Endodermal cell (in vitro differentiated cells): ENCODE measurements at regions not wholly inside any gene's neighbourhood (a gene's known extent, or its start where the extent isn't known, plus 50 kb on each side); places are given as distances from the start of the nearest gene placed in this dataset.

ENCODE experiments used
- DNase-seq: peaks from one replicate; pipeline ENCODE4 v3.0.0-alpha.2; 2017
- H3K27ac ChIP-seq: 2 replicates; pipeline ENCODE4 v1.5.1; 2013; ENCODE audit warnings: mild to moderate bottlenecking, low read depth, low read length, moderate library complexity
- H3K27me3 ChIP-seq: 2 replicates; pipeline ENCODE4 v1.6.1; 2013; ENCODE audit warnings: mild to moderate bottlenecking, low read length, moderate library complexity; ENCODE audit not compliant: insufficient read depth, control insufficient read depth, poor library complexity, severe bottlenecking
- H3K36me3 ChIP-seq: 2 replicates; pipeline ENCODE4 v1.7.0; 2013; ENCODE audit warnings: mild to moderate bottlenecking, low read length, moderate library complexity; ENCODE audit not compliant: control insufficient read depth, insufficient read depth
- H3K4me1 ChIP-seq: one replicate; pipeline ENCODE4 v1.7.0; 2013; ENCODE audit warnings: low read length; ENCODE audit not compliant: control insufficient read depth, insufficient read depth
- H3K4me3 ChIP-seq: 2 replicates; pipeline ENCODE4 v1.5.1; 2013; ENCODE audit warnings: mild to moderate bottlenecking, low read length, moderate library complexity
- H3K9ac ChIP-seq: 2 replicates; pipeline ENCODE4 v1.6.1; 2013; ENCODE audit warnings: mild to moderate bottlenecking, low read length, moderate library complexity; ENCODE audit not compliant: poor library complexity, severe bottlenecking; ENCODE audit errors: extremely low read depth
- H3K9me3 ChIP-seq: 2 replicates; pipeline ENCODE4 v1.6.1; 2013; ENCODE audit warnings: mild to moderate bottlenecking, low read length, moderate library complexity; ENCODE audit not compliant: control insufficient read depth
- H3K27ac Mint-ChIP-seq: 2 replicates; pipeline ENCODE4 v1.8.0; 2020; ENCODE audit warnings: mixed read lengths
- H3K27me3 Mint-ChIP-seq: 2 replicates; pipeline ENCODE4 v1.8.0; 2021; ENCODE audit warnings: mild to moderate bottlenecking, mixed read lengths; ENCODE audit not compliant: insufficient read depth
- H3K36me3 Mint-ChIP-seq: 2 replicates; pipeline ENCODE4 v1.8.0; 2020; ENCODE audit warnings: low read depth, mixed read lengths
- H3K4me1 Mint-ChIP-seq: 2 replicates; pipeline ENCODE4 v1.8.0; 2020; ENCODE audit warnings: mixed read lengths
- H3K4me3 Mint-ChIP-seq: 2 replicates; pipeline ENCODE4 v1.8.0; 2020; ENCODE audit warnings: mild to moderate bottlenecking, moderate library complexity, mixed read lengths
- H3K9me3 Mint-ChIP-seq: 2 replicates; pipeline ENCODE4 v1.8.0; 2020; ENCODE audit warnings: mild to moderate bottlenecking, mixed read lengths
- CTCF ChIP-seq: fragments of 200-600 bp; sonication (generic); conservative IDR thresholded peaks from 2 replicates; pipeline ENCODE4 v1.5.0; 2021; ENCODE audit warnings: antibody characterized with exemption, mild to moderate bottlenecking
- WGBS, 2 experiments: methylation state at CpG; one replicate each; pipeline versions ENCODE4 v1.1.5 to v1.1.7; 2013; ENCODE audit warnings: missing lambda C conversion rate in 2 of 2, mixed read lengths in 1 of 2; ENCODE audit not compliant: insufficient coverage in 1 of 2, insufficient read length in 1 of 2; 5-methylcytosine and 5-hydroxymethylcytosine counted together

- Histone ChIP-seq H3K4me3 (no peak overlapping the region), H3K36me3 (no peaks in the 10 kb centered on the region), H3K9ac (no peak overlapping the region), H3K27ac (no peak overlapping the region), H3K9me3 (peaks cover 27% of the 10 kb centered on the region), H3K27me3 (no peaks in the 10 kb centered on the region), H3K4me1 (no peaks in the 10 kb centered on the region)
- Mint-ChIP-seq H3K27me3 (no peaks in the 10 kb centered on the region), H3K9me3 (peaks cover 32% of the 10 kb centered on the region), H3K4me1 (no peaks in the 10 kb centered on the region), H3K4me3 (no peak overlapping the region), H3K27ac (no peak overlapping the region), H3K36me3 (no peaks in the 10 kb centered on the region)
- DNase-seq = no peak
- WGBS, 2 experiments = 91 to 94% methylated on average over 2 to 3 of the region's 3 CpGs
- TF ChIP-seq CTCF = no peak
Measured at GRCh38 chr19:28615546-28615916, 597.4 kb downstream of the UQCRFS1 start.

DNA sequence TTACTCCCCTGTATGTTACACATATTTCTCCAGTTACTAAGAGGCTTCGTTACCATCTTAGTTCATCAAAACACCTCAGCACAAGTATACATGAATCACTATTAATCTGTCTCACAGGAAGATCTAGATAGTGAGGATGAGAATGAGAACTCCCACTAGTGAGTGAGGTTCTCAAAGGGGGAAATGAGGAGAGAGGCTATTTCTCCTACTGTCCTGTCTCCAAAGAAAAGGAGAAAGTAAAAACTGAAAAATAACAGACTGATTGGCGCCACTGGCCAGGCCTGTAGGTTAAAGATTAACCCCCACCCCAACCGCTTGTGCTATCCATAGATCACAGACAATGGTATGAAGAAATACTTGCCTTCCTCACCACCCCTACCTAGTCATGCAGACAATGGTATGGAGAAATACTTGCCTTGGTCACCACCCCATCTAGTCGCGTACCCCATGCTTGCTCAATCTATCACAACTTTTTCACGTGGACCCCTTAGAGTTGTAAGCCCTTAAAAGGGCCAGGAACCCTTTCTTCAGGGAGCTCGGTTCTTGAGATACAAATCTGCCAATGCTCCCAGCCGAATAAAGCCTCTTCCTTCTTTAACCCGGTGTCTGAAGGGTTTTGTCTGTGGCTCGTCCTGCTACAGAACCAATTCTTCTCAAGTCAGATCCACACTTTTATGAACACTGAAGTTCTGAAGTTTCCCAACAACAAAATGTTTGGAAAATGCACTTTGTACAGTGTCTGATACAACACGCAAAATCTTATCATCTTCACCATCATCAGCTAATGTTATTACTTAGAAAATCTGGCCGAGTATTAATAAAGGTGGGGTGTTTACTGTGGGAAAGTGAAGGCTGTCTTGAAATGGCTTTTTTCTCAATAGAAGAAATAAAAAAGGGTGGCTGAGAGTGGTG is 598.1 kb downstream of the UQCRFS1 start:
- Histone ChIP-seq H3K27me3 (no peaks in the 10 kb centered on the region), H3K9ac (no peak overlapping the region), H3K36me3 (no peaks in the 10 kb centered on the region), H3K4me3 (no peak overlapping the region), H3K9me3 (peaks cover 27% of the 10 kb centered on the region), H3K4me1 (no peaks in the 10 kb centered on the region), H3K27ac (no peak overlapping the region)
- H3K9me3 Mint-ChIP-seq = peaks cover 32% of the 10 kb centered on the region
- H3K27me3 Mint-ChIP-seq = no peaks in the 10 kb centered on the region
- no peaks in the 10 kb centered on the region for H3K4me1 Mint-ChIP-seq
- H3K27ac Mint-ChIP-seq = no peak overlapping the region
- no peak for DNase-seq
- no peaks in the 10 kb centered on the region for H3K36me3 Mint-ChIP-seq
- TF ChIP-seq CTCF = no peak
- WGBS, 2 experiments = 87 to 97% methylated on average over 4 to 11 of the region's 12 CpGs
- no peak overlapping the region for H3K4me3 Mint-ChIP-seq

DNA sequence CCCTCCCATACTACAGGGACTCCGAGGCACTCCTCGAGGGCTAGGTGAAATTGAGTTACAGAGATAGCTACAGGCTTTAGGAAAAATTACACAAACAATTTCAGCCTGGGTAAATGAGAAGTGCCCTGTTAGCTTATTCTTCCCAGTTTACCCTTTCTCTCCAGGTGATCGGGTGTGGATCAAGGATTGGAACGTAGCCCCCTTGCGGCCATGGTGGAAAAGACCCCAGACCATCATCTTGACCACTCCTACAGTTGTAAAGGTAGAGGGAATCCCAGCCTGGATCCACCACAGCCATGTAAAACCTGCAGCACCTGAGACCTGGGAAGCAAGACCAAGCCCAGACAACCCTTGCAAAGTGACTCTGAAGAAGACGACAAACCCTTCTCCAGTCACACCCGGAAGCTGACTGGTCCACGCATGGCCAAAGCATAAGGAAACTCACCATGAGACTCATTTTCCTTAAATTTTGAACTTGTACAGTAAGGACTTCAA is 600.6 kb downstream of the UQCRFS1 start:
- H3K9ac ChIP-seq = no peak overlapping the region
- 93 to 100% methylated on average over 1 to 8 of the region's 8 CpGs for WGBS, 2 experiments
- H3K36me3 ChIP-seq = no peaks in the 10 kb centered on the region
- no peak overlapping the region for H3K4me3 ChIP-seq
- no peaks in the 10 kb centered on the region for H3K4me1 ChIP-seq
- peak; percentile 36 for TF ChIP-seq CTCF
- H3K27me3 ChIP-seq = no peaks in the 10 kb centered on the region
- DNase-seq = no peak
- peaks cover under 1% of the 10 kb centered on the region for H3K36me3 Mint-ChIP-seq
- H3K9me3 ChIP-seq = peaks cover 33% of the 10 kb centered on the region
- no peak overlapping the region for H3K4me3 Mint-ChIP-seq
- no peaks in the 10 kb centered on the region for H3K27me3 Mint-ChIP-seq
- H3K4me1 Mint-ChIP-seq = no peaks in the 10 kb centered on the region
- no peak overlapping the region for H3K27ac ChIP-seq
- no peak overlapping the region for H3K27ac Mint-ChIP-seq
- peaks cover 43% of the 10 kb centered on the region for H3K9me3 Mint-ChIP-seq
